Astrocyte of the cerebellum (primary cell): ENCODE measurements at regions not wholly inside any gene's neighbourhood (a gene's known extent, or its start where the extent isn't known, plus 50 kb on each side); places are given as distances from the start of the nearest gene placed in this dataset.

Experiments
- DNase-seq: peaks from one replicate; pipeline ENCODE4 v3.0.0-alpha.2; 2011; ENCODE audit warnings: low read depth
- H3K4me3 ChIP-seq: 2 replicates; pipeline ENCODE4 v1.5.1; 2011; ENCODE audit warnings: mild to moderate bottlenecking, low read depth, low read length, moderate library complexity
- CTCF ChIP-seq: IDR thresholded peaks from 2 replicates; pipeline ENCODE4 v1.5.1; 2012; ENCODE audit warnings: low read length, low read depth, moderate library complexity, mild to moderate bottlenecking; ENCODE audit errors: missing control alignments
- in situ Hi-C: cut with HindIII; loops from 2 replicates; pipeline ENCODE4 v1.10.0; 2017; ENCODE audit warnings: low sequenced_read_pairs

- no peak overlapping the region for H3K4me3 ChIP-seq
- TF ChIP-seq CTCF, result no peak
- no peak for DNase-seq
- in situ Hi-C loops, result no loop called here
These were observed 272.5 kb downstream of the GADD45G start for GRCh38 chr9:89877051-89878002.

GRCh38 chr9:89878003-89878411 lies 273.2 kb downstream of the GADD45G start:
- in situ Hi-C loops, result no loop called here
- no peak for DNase-seq
- no peak for TF ChIP-seq CTCF
- no peak overlapping the region for H3K4me3 ChIP-seq

GRCh38 chr9:89878687-89879086 lies 273.9 kb downstream of the GADD45G start:
- DNase-seq, result no peak
- no peak overlapping the region for H3K4me3 ChIP-seq
- no peak for TF ChIP-seq CTCF
- in situ Hi-C loops, result no loop called here

GRCh38 chr9:89879276-89879675 lies 274.5 kb downstream of the GADD45G start:
- DNase-seq, result no peak
- in situ Hi-C loops, result no loop called here

GRCh38 chr9:89879701-89880100 lies 274.9 kb downstream of the GADD45G start:
- in situ Hi-C loops, result no loop called here
- no peak for DNase-seq
- no peak for TF ChIP-seq CTCF
- no peak overlapping the region for H3K4me3 ChIP-seq

More at GRCh38 chr9:89879276-89879675, 274.5 kb downstream of the GADD45G start:
- no peak overlapping the region for H3K4me3 ChIP-seq
- TF ChIP-seq CTCF, result no peak

- no peak for TF ChIP-seq CTCF
- DNase-seq, result no peak
- H3K4me3 ChIP-seq, result no peak overlapping the region
- in situ Hi-C loops, result no loop called here
These were observed 275.3 kb downstream of the GADD45G start for GRCh38 chr9:89880161-89880560.
